ENCODE measurements at regions not wholly inside any gene's neighbourhood (a gene's known extent, or its start where the extent isn't known, plus 50 kb on each side); places are given as distances from the start of the nearest gene placed in this dataset.

- DNase-seq (ENCODE audit: extremely low spot score): no peak
- ChIA-PET CTCF (no interaction called here), POLR2A (no interaction called here)
- TF ChIP-seq ZNF384 (IDR thresholded peaks at IDR 0.05): no peak
These were observed 100.2 kb upstream of the ZNF366 start for GRCh38 chr5:72607381-72607780.

- POLR2A ChIA-PET: no interaction called here
- DNase-seq (ENCODE audit: extremely low spot score): no peak
- CTCF ChIA-PET: no interaction called here
- no peak for TF ChIP-seq SUZ12 (IDR thresholded peaks at IDR 0.05)
These were observed 99.3 kb upstream of the ZNF366 start for GRCh38 chr5:72606525-72606924.

DNA sequence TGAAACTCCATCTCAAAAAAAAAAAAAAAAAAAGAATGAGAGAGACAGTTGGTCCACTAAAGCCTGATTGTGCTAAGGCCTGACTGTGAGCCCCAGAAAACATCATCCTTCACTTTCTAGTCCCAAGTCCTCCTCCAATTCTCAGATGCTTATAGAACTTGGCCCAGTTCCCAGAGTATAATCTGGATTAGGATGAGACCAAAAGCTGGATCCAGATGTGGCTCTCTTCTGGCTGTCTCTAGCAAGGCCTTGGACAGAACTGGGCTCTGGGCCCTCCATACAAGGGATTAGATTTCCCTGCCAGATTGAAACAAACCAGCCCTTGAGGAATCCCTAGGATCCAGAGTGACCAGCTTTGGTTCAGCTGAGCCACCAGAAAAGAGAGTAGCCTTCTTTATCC is 98.4 kb upstream of the ZNF366 start:
- DNase-seq (ENCODE audit: extremely low spot score): no peak
- ChIA-PET POLR2A (no interaction called here), CTCF (no interaction called here)
- TF ChIP-seq NFRKB (IDR thresholded peaks at IDR 0.05) (no peak), SUZ12 (IDR thresholded peaks at IDR 0.05) (no peak), LEF1 (IDR thresholded peaks at IDR 0.05; ENCODE audit: borderline replicate concordance) (no peak), SP1 (IDR thresholded peaks at IDR 0.05) (no peak), FOXM1 (IDR thresholded peaks at IDR 0.05; ENCODE audit: borderline replicate concordance) (no peak), BHLHE40 (IDR thresholded peaks at IDR 0.05; ENCODE audit: borderline replicate concordance) (no peak), TARDBP (IDR thresholded peaks at IDR 0.05) (no peak), FOXA1 (IDR thresholded peaks at IDR 0.05) (no peak), FOXK2 (IDR thresholded peaks at IDR 0.05) (no peak), L3MBTL2 (conservative IDR thresholded peaks at IDR 0.05) (no peak), ELF4 (IDR thresholded peaks at IDR 0.05) (no peak), CTBP1 (IDR thresholded peaks at IDR 0.05; ENCODE audit: borderline replicate concordance) (no peak), HDGF (IDR thresholded peaks at IDR 0.05; ENCODE audit: borderline replicate concordance) (no peak), ZNF384 (IDR thresholded peaks at IDR 0.05) (no peak), ARNT (IDR thresholded peaks at IDR 0.05) (no peak), PKNOX1 (IDR thresholded peaks at IDR 0.05) (no peak)

- TF ChIP-seq FOXA1 (IDR thresholded peaks at IDR 0.05) (no peak), ARNT (IDR thresholded peaks at IDR 0.05) (no peak), SUZ12 (IDR thresholded peaks at IDR 0.05) (no peak), CTBP1 (IDR thresholded peaks at IDR 0.05; ENCODE audit: borderline replicate concordance) (no peak), SP1 (IDR thresholded peaks at IDR 0.05) (no peak), TARDBP (IDR thresholded peaks at IDR 0.05) (no peak), NFRKB (IDR thresholded peaks at IDR 0.05) (no peak), ZNF384 (IDR thresholded peaks at IDR 0.05) (no peak), LEF1 (IDR thresholded peaks at IDR 0.05; ENCODE audit: borderline replicate concordance) (no peak), PKNOX1 (IDR thresholded peaks at IDR 0.05) (no peak), FOXM1 (IDR thresholded peaks at IDR 0.05; ENCODE audit: borderline replicate concordance) (no peak), BHLHE40 (IDR thresholded peaks at IDR 0.05; ENCODE audit: borderline replicate concordance) (no peak), ELF4 (IDR thresholded peaks at IDR 0.05) (no peak), HDGF (IDR thresholded peaks at IDR 0.05; ENCODE audit: borderline replicate concordance) (no peak), FOXK2 (IDR thresholded peaks at IDR 0.05) (no peak), L3MBTL2 (conservative IDR thresholded peaks at IDR 0.05) (no peak)
- DNase-seq (ENCODE audit: extremely low spot score): no peak
- POLR2A ChIA-PET: no interaction called here
- CTCF ChIA-PET: interaction anchor here (0.6 kb wide), 1 partner anchor 18 kb away, joined by 3 read pairs; no protein-coding TSS in a partner anchor
These were observed 97.6 kb upstream of the ZNF366 start for GRCh38 chr5:72604798-72605154.

DNA sequence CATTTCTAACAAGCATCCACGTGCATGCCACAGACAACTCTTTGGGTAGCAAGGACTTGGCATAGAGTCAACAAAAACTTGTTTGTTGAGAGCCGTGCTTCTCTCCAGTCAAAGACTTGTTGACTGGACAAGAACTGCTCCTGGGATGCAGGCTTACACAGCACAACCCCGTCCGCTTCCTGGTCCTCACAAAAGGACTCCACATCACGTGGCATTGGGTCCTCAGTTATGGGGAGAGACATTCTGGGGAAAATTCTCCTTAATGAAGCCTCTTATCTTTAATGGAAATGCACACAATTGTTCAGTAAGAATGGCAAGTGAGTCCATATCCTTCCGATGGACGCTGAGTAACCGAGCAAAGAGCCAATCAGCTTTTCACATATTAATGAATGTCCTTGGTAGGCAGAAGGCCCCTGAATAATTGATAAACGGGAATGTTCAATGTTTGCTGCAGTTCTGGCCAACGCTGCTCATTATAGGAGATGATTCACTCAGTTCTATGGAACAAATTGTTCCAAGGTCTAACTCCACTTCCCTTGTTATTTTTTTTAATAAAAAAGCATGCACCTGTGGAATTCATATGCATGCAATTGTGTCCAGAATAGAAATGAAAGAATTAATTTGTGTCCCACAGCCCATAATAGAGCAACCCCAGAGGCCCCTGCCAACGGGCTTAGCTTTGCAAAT is 97.0 kb upstream of the ZNF366 start:
- no peak for DNase-seq (ENCODE audit: extremely low spot score)
- POLR2A ChIA-PET: no interaction called here
- CTCF ChIA-PET: interaction anchor here (0.6 kb wide), 1 partner anchor 19 kb away, joined by 3 read pairs; no protein-coding TSS in a partner anchor

DNA sequence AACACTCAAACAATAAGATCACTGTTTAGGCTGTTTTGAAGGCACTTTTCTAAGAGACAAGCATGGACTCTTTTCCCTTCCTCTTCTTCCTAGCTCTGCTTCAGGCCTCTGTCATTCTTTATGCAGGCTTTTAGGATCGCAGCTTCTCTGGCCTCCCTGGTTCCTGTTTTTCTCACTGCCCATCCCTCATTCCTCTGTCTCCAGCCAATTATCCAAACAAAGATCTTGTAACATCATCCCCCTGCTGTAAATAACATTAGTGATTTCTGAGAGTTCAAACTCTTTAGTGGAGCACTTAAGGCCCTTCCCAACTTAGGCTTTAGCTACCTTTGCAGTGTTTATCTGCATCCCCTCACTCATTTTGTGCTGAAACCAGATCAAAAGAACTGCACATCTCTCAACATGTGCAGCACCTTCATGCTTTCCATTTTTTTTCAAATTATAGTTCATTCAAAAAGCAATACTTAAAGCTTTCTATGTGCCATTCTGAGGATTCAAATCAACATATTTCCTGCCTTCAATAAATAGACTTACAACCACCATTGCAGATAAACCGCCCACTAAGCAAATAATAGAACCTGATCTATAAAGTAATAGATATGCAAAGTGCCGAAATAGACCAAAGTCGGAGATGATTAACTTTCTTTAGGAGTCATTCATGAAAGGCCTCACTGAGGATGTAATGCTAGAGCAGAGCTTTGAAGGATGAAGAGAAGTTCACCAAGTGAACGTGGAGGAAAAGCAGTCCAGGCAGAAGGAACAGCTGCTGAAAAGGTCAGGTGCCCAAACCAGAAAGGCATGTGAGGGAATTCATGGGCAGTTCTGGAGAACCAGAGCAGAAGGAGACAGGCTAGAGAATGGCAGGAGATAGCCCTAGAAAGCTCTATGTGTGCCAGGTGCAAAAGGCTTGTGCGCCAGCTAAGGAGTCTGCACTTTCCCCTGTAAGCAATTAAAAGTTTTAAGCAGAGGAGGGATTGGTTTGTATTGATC is 95.8 kb upstream of the ZNF366 start:
- ChIA-PET CTCF (no interaction called here), POLR2A (no interaction called here)
- TF ChIP-seq FOXK2 (IDR thresholded peaks at IDR 0.05) (no peak), SP1 (IDR thresholded peaks at IDR 0.05) (no peak), BHLHE40 (IDR thresholded peaks at IDR 0.05; ENCODE audit: borderline replicate concordance) (no peak), ZNF384 (IDR thresholded peaks at IDR 0.05) (no peak), LEF1 (IDR thresholded peaks at IDR 0.05; ENCODE audit: borderline replicate concordance) (no peak), ELF4 (IDR thresholded peaks at IDR 0.05) (no peak), FOXA1 (IDR thresholded peaks at IDR 0.05) (no peak), L3MBTL2 (conservative IDR thresholded peaks at IDR 0.05) (no peak), FOXM1 (IDR thresholded peaks at IDR 0.05; ENCODE audit: borderline replicate concordance) (no peak), HDGF (IDR thresholded peaks at IDR 0.05; ENCODE audit: borderline replicate concordance) (no peak), TARDBP (IDR thresholded peaks at IDR 0.05) (no peak), ARNT (IDR thresholded peaks at IDR 0.05) (no peak), NFRKB (IDR thresholded peaks at IDR 0.05) (no peak), CTBP1 (IDR thresholded peaks at IDR 0.05; ENCODE audit: borderline replicate concordance) (no peak), SUZ12 (IDR thresholded peaks at IDR 0.05) (no peak), PKNOX1 (IDR thresholded peaks at IDR 0.05) (no peak)
- DNase-seq (ENCODE audit: extremely low spot score): no peak

More for the DNA sequence above, 97.0 kb upstream of the ZNF366 start:
- TF ChIP-seq PKNOX1 (IDR thresholded peaks at IDR 0.05) (no peak), CTBP1 (IDR thresholded peaks at IDR 0.05; ENCODE audit: borderline replicate concordance) (no peak)

Data from HEK293T (cell line).